Activated CD8-positive, alpha-beta memory T cell treated with anti-CD3 and anti-CD28 coated beads, Interleukin-2, amount 50 U/mL, for 4 hours (primary cell): ENCODE measurements at regions not wholly inside any gene's neighbourhood (a gene's known extent, or its start where the extent isn't known, plus 50 kb on each side); places are given as distances from the start of the nearest gene placed in this dataset.
"Not testable (repeated sequence)": the region's sequence is repeated elsewhere in the genome, so short reads cannot be mapped to it uniquely, and the experiment has no call there.

Source experiments
- DNase-seq: peaks from one replicate; pipeline ENCODE4 v3.0.0-alpha.2; 2020

- no peak for DNase-seq
Measured at GRCh38 chrX:13220916-13221315, 98.9 kb downstream of the ATXN3L start.

DNA sequence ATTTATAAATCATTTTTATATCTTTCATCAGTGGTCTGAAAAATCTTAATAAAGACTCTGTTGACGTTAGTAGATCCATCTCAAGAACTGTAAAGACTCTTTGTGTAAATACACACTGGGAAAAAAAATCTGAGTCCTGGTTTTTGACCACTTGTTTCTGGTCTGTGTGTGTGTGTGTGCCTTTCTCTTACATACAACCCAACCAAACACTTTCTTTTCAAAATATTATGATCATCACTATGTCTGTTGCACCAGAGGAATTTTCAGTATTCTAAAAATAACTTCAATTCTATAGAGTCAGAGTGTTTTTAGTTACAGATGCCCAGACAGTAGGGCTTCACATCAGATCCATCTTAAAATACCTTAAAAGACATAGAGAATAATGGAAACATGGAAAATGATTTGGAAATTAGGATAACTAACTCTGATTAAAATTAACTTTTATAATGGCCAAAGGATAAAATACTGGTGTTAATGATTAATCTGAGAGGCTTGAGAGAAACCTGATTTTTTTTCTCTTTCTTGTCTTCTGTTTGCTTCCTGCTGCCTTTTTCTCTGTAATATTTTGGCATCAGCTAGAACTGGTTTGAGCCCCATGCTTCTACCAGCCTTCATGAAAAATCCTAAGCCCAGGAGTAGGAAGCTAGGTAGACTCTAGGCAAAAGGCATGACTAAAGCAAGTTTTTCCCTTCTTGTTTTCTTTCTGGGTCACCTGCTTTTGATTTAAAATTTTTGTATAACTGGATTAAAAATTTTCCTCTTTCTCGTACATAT, 99.7 kb downstream of the ATXN3L start:
- no peak for DNase-seq

DNA sequence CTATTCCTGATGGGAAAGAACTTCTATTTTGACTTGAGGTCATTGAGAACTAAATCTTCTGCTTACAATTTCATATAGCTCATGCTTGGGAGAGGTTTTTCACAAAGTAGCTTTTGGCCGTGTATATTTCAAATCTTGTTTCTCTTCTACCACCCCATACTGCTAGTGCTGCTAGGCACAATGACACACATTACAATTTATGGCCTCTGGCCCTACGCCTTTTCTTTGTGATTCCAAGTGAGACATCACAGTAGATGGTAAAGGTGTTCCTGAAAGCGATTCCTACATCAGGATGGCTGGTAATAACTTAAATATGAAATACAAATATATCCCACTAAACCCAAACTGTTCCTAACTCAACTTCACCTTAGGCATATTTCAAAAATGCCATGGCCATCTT, 101.1 kb downstream of the ATXN3L start:
- DNase-seq: no peak

DNA sequence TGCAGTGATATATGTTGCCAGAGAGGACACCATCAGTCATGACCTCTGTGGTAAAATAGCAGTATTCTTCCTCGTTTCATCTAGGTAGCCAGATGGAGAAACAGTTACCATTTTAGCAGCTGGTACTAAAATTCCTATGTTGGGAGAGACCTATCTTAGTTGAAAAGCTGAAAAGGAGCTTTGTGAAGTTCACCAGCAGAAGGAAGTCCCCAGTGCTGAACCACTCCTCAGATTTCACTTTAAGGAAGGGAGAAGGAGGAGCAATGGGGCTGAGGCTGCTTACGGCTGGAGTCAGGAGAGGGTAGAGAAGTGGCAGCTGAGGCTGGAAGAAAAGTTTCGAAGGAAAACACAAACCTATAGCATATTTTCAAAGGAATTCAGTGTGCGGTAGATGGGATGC, 103.7 kb downstream of the ATXN3L start:
- DNase-seq: no peak

DNA sequence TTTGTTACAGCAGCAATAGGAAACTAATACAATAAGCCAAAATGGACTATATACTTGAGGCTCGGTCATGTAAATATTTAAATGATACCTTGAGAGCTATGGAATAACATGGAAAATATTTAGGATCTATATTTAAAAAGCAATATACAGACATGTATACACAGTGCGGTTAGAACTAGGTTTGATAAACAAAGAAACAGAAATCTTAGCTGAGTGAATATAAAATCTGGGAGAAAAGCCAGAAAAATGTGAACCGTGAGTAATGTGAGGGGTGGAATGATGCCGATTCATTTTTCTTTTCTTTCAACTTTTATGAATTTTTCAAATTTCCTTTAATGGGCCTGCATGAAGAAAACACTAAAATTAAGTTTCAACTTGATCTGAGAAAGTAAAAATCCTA, 104.1 kb downstream of the ATXN3L start:
- DNase-seq: no peak

DNA sequence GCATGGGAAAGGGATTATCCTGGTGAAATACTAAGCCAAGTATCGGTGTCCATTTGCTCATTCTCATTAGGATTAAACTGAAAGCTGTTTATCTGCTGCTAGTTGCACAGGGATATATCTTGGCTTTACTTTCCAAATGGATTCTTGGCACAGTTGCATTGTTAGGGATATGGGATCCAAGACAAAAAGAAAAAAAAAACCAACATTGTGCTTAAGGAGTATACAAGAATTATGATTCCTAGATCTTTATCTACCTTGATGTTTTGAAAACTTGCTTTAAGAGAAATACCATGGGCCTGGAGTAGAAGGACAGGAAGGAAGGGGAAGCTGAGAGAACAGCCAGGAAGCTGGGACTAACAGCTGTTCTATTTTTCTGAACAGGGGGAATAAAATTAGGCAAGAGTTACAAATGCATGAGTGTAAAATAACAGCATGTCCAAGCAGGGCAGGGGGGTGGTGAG, 107.6 kb downstream of the ATXN3L start:
- no peak for DNase-seq

DNA sequence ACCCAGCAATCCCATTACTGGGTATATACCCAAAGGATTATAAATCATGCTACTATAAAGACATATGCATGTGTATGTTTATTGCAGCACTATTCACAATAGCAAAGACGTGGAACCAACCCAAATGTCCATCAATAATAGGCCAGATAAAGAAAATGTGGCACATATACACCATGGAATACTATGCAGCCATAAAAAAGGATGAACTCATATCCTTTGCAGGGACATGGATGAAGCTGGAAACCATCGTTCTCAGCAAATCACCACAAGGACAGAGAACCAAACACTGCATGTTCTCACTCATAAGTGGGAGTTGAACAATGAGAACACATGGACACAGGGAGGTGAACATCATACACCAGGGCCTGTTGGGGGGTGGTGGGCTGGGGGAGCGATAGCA, 109.7 kb downstream of the ATXN3L start:
- not testable (repeated sequence) for DNase-seq

DNA sequence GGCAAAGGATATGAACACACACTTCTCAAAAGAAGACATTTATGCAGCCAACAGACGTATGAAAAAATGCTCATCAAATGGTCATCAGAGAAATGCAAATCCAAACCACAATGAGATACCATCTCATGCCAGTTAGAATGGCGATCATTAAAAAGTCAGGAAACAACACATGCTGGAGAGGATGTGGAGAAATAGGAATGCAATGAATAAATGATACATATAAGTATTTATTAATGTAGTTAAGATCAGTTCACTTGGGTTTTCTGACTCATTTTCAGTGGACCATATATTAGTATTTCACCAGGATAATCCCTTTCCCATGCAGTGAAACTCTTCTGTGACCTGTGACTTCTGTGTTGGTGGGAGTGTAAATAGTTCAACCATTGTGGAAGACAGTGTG, 110.1 kb downstream of the ATXN3L start:
- not testable (repeated sequence) for DNase-seq

GRCh38 chrX:13208281-13208935, 111.4 kb downstream of the ATXN3L start:
- DNase-seq: no peak

DNA sequence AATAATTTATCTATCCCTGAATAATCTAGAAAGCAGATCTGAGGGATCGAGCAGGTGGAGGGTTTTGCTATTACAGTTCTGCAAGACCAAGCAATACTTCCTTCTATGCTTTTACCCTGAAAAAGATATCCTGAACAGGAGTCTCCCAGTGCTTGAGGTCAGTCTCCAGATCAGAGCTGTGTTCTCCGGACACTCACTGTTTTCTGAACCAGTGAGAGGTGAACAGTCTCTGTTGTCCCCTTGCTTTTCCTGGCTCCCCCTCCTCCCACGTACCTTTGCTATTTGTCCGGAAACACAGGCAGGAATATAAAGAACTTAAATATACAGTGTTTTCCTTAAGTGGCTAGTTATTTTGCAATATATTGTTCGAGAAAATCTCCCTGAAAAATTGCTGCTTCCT, 116.6 kb downstream of the ATXN3L start:
- no peak for DNase-seq

DNA sequence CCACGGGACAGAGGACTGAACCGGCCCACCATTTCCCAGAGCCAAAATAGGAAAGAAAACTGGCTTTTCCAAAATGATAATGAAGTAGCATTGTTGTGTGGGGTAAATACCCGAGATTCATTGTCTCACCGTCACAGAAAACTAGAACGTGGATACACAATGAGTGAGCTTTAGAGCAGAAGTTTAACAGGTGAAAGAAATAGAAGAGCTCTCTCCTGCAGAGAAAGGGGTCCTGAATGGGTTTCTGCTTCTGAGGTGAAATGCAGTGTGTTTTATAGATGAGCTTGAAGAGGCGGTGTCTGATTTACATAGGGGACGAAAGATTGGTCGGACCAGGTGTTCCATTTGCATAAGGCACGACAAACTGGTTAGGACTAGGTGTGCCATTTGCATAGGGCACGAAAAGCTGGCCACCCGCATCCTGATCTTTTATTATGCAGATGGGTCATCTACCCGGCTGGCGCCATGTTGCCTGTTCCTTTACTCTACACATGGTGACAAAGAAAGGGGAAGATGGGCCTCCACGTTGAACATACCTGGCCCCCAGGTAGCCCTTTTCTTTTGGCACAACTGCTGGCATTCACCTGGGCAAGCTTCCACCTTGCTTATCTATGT, 118.1 kb downstream of the ATXN3L start:
- no peak for DNase-seq

DNA sequence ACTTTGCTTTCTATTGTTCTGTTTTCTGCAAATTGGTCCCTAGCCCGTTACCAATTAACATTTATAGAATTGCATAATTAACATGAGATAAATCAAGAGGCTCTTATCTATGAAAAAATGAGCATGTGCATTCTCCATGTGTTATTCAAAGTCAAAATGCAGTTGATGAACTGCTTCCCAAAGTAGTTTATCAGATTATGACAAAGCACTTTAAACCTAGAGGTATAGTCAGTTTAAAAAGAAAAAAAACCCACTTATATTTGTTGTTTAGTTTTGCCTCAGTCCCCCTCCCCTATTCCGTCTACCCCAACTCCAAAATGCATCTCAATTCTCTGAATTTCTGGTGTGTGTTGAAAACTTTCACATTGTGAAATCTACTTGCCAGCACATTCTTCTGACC, 119.5 kb downstream of the ATXN3L start:
- DNase-seq: no peak

GRCh38 chrX:13198762-13199064, 121.1 kb downstream of the ATXN3L start:
- DNase-seq: no peak

DNA sequence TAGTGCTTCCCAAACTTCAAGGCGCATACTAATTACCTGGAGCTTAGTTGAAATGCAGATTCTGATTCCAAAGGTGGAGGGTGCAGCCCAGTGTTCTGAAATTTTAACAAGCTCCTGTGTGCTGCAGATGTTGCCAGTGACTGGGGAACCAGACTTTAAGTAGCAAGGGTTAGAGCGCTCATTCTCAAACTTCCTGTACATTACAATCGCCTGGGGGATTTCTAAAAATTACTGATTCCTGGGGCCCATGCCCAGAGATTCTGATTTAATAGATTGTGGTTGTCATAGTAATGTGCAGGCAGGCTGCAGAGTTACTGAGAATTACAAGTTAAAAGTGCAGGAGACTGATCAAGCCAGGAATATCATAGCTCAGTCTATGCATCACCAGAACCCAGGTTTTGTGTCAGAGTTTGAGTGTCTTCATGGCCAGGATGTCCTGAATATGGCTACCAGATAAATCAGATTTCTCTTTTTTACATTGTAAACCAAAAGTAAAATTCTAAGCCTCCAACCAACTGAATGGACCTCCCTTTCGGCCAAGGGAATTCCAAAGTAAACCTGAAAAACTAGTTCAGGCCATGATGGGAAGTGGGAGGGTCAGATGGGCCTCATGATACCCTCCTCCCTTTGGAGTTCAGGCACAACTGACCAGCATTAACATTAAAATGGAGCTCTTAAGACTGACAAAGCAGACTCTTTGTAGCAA, 121.6 kb downstream of the ATXN3L start:
- no peak for DNase-seq

DNA sequence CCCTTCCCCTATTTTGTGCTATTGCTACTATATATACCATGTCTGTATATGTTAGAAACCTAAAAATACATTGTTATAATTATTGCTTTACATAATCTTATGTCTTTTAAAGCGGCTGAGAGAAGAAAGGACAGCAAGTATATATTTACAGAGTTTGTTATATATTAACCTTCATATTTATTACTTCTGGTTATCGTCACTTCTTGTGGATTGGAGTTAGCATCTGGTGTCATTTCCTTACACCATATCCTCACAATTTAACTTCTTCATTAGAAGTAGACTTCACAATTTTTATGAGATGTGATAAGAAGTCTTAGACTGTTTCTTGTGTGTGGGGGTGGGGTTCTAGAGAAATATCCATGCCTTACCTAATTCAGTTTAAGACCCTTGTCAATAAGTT, 123.1 kb downstream of the ATXN3L start:
- DNase-seq: no peak

- DNase-seq: no peak
Measured at GRCh38 chrX:13195340-13195739, 124.5 kb downstream of the ATXN3L start.

DNA sequence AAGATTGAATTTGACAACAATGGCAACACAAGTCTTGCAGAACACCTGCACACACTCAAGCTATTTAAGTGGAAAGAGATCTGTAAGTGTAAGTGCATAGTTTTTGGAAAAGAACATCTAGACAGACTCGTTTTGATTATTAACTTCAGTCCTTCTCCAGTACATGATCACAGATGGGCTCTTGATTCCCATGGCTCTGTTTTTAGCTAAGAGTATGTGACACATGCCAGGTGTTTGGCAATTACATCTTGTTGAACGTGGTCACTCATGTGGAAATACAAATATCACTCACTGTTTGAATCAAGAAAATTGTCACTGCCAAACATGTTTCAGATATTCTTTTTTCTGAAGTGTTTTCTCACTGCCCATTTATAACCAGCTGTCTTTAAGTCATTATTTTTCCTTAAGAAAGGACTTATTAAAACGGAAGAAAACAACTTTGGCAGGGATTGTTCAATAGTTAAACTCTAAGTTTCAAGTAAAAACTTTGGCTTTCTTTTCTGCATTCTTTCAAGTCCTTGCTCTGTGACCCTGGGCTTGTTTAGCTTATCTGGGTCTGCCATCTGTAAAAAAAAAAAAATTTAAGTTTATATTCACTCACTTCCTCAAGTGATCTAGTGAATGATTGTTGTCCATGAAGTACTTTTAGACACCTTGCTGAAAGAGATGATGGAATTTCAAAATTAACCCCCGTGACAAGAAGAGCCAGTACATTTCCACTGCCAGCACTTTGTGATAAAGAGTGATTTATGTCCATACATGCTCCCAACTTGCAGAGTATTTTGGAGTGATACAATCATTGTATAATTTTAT, 125.4 kb downstream of the ATXN3L start:
- DNase-seq: no peak

DNA sequence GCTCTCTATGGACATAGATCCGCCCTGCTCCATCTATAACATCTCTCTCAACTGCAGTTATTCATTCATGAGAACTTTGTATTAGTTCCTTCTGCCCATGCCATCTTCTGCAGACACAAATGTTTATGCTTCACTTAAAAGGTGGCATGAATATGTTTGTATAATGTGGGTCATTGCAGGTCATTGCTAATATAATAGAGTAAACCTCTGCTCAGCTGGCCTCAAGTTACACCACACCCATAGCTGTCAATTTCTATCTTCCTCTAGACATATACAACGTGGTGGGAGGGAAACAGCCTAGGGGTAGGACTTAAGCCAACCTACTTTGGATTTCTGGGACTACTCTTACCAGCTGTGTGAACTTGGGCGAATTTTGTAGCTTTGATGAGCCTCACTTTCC, 129.8 kb downstream of the ATXN3L start:
- DNase-seq: no peak

GRCh38 chrX:13189380-13189779, 130.5 kb downstream of the ATXN3L start:
- no peak for DNase-seq

DNA sequence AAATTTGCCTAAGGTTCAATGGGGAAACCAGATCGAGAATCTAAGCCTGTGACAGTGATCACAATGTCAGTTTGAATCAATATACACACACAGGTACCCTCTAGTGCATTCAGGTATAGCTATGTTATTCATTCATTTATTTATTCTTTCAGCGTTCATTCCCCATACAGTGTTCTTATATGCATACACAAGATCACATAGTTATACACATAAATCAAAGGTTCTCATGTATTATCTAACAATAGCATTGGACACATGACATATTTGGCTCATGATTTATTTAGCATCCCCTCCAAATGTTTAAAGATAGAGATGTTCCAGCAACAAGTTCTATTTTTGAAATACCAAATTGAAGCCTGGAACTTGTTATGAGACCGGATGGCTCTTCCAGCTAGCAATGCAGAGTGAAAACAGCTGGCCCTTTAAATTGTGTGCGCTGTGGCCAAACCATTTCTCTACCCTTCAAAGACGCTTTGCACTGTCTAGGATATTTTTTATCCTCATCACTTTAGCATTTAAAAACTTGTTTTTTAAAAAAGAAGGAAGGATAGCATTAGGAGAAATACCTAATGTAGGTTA, 131.0 kb downstream of the ATXN3L start:
- DNase-seq: no peak

DNA sequence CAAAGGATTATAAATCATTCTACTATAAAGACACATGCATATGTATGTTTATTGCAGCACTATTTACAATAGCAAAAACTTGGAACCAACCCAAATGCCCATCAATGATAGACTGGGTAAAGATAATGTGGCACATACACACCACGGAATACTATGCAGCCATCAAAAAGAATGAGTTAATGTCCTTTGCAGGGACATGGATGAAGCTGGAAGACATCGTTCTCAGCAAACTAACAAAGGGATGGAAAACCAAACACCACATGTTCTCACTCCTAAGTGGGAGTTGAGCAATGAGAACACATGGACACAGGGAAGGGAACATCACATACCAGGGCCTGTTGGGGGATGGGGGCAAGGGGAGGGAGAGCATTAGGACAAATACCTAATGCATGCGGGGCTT, 133.2 kb downstream of the ATXN3L start:
- not testable (repeated sequence) for DNase-seq

- DNase-seq: no peak
Measured at GRCh38 chrX:13180807-13181206, 136.4 kb upstream of the FAM9C start.

DNA sequence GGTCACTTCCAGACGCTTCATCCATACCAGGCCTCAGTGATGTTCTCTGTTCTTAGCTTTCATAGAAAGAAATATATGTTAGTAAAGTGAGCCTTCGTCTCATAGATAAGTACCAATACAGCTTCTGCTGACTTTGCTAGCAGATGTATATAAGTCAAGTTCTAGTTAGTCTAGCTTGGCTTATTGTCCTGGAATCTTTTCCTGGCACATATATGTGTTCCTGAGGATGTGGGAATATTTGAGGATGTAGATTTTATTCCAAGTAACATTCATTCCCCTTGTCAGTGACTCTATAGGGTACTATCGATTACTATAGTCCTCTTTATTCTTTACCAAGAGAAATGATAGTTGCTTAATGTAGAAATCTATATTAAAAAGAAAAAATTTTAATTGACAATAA, 135.2 kb upstream of the FAM9C start:
- no peak for DNase-seq
